ENCODE measurements at regions not wholly inside any gene's neighbourhood (a gene's known extent, or its start where the extent isn't known, plus 50 kb on each side); places are given as distances from the start of the nearest gene placed in this dataset.

- H3K4me3 ChIP-seq (ENCODE audit: low read depth in 1 of 2, low read length in 2 of 2) = no peak overlapping the region
- no peaks in the 10 kb centered on the region for H3K9me3 ChIP-seq (ENCODE audit: control insufficient read depth in 1 of 2, low read length in 2 of 2)
- no peak overlapping the region for H3K27ac ChIP-seq (ENCODE audit: low read depth, low read length)
- no peaks in the 10 kb centered on the region for H3K36me3 ChIP-seq (ENCODE audit: control insufficient read depth in 1 of 2, insufficient read depth in 2 of 2, low read length in 2 of 2)
- no peaks in the 10 kb centered on the region for H3K27me3 ChIP-seq (ENCODE audit: control insufficient read depth in 1 of 2, insufficient read depth in 2 of 2, low read length in 2 of 2)
- H3K9ac ChIP-seq (ENCODE audit: low read depth in 1 of 2, low read length in 2 of 2) = no peak overlapping the region
- H3K4me1 ChIP-seq (ENCODE audit: control insufficient read depth in 1 of 2, insufficient read depth in 2 of 2, low read length in 2 of 2) = no peaks in the 10 kb centered on the region
These were observed 361.8 kb downstream of the ZNF536 start for GRCh38 chr19:30733826-30734550.

- Histone ChIP-seq H3K36me3 (ENCODE audit: control insufficient read depth in 1 of 2, insufficient read depth in 2 of 2, low read length in 2 of 2) (no peaks in the 10 kb centered on the region), H3K27ac (ENCODE audit: low read depth, low read length) (no peak overlapping the region), H3K9ac (ENCODE audit: low read depth in 1 of 2, low read length in 2 of 2) (no peak overlapping the region), H3K4me3 (ENCODE audit: low read depth in 1 of 2, low read length in 2 of 2) (no peak overlapping the region), H3K27me3 (ENCODE audit: control insufficient read depth in 1 of 2, insufficient read depth in 2 of 2, low read length in 2 of 2) (no peaks in the 10 kb centered on the region), H3K9me3 (ENCODE audit: control insufficient read depth in 1 of 2, low read length in 2 of 2) (no peaks in the 10 kb centered on the region), H3K4me1 (ENCODE audit: control insufficient read depth in 1 of 2, insufficient read depth in 2 of 2, low read length in 2 of 2) (no peaks in the 10 kb centered on the region)
These were observed 359.4 kb downstream of the ZNF536 start for GRCh38 chr19:30731591-30731990.

DNA sequence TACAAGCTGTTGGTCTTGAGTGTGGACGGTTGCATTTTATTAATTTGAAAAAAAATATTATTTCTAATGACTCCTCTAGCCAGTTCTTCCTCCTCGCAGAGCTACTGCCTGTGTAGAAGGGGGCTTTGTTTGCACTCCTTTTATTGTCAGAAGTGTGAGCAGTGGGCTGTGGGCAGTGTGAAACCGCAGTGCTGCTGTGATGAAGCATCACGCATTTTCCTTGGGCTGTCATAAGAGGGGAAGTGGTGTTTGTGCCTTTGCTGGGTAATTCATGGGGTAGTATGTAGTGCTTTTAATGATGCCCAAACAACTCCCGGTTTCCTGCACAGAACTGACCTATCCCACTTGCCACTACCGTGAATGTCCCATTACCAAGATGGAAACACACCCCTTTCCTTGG, 357.3 kb downstream of the ZNF536 start:
- no peaks in the 10 kb centered on the region for H3K27me3 ChIP-seq (ENCODE audit: control insufficient read depth in 1 of 2, insufficient read depth in 2 of 2, low read length in 2 of 2)
- no peaks in the 10 kb centered on the region for H3K4me1 ChIP-seq (ENCODE audit: control insufficient read depth in 1 of 2, insufficient read depth in 2 of 2, low read length in 2 of 2)
- no peak overlapping the region for H3K27ac ChIP-seq (ENCODE audit: low read depth, low read length)
- H3K36me3 ChIP-seq (ENCODE audit: control insufficient read depth in 1 of 2, insufficient read depth in 2 of 2, low read length in 2 of 2) = no peaks in the 10 kb centered on the region
- H3K9me3 ChIP-seq (ENCODE audit: control insufficient read depth in 1 of 2, low read length in 2 of 2) = no peaks in the 10 kb centered on the region
- H3K4me3 ChIP-seq (ENCODE audit: low read depth in 1 of 2, low read length in 2 of 2) = no peak overlapping the region
- H3K9ac ChIP-seq (ENCODE audit: low read depth in 1 of 2, low read length in 2 of 2) = no peak overlapping the region

- Histone ChIP-seq H3K4me1 (ENCODE audit: control insufficient read depth in 1 of 2, insufficient read depth in 2 of 2, low read length in 2 of 2) (peaks cover 0 to 13% of the 10 kb centered on the region in 2 donors), H3K4me3 (ENCODE audit: low read depth in 1 of 2, low read length in 2 of 2) (no peak overlapping the region), H3K9ac (ENCODE audit: low read depth in 1 of 2, low read length in 2 of 2) (no peak overlapping the region), H3K27ac (ENCODE audit: low read depth, low read length) (no peak overlapping the region), H3K27me3 (ENCODE audit: control insufficient read depth in 1 of 2, insufficient read depth in 2 of 2, low read length in 2 of 2) (no peaks in the 10 kb centered on the region), H3K36me3 (ENCODE audit: control insufficient read depth in 1 of 2, insufficient read depth in 2 of 2, low read length in 2 of 2) (no peaks in the 10 kb centered on the region), H3K9me3 (ENCODE audit: control insufficient read depth in 1 of 2, low read length in 2 of 2) (no peaks in the 10 kb centered on the region)
These were observed 350.6 kb downstream of the ZNF536 start for GRCh38 chr19:30722761-30723160.

DNA sequence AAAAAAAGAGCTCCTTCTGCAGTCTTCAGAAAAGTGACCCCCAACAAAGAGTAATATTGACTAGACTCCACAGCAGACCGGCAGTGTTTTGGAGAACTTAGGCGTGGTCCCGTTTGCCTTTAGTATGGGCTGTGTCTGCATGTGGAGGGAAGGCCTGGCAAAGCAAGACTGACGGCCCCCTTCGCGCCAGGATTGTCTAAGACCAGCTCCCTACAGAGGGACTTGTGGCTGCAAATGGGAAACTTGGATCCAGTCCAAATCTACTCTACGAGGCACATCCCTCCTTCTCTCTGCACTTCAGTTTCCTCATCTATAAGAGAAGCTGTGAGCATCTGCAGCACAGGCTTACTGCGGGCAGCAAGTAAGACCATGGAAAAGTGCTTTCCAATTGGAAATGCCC, 350.0 kb downstream of the ZNF536 start:
- Histone ChIP-seq H3K36me3 (ENCODE audit: control insufficient read depth in 1 of 2, insufficient read depth in 2 of 2, low read length in 2 of 2) (no peaks in the 10 kb centered on the region), H3K9me3 (ENCODE audit: control insufficient read depth in 1 of 2, low read length in 2 of 2) (no peaks in the 10 kb centered on the region), H3K9ac (ENCODE audit: low read depth in 1 of 2, low read length in 2 of 2) (no peak overlapping the region), H3K4me3 (ENCODE audit: low read depth in 1 of 2, low read length in 2 of 2) (no peak overlapping the region), H3K27me3 (ENCODE audit: control insufficient read depth in 1 of 2, insufficient read depth in 2 of 2, low read length in 2 of 2) (no peaks in the 10 kb centered on the region), H3K27ac (ENCODE audit: low read depth, low read length) (no peak overlapping the region), H3K4me1 (ENCODE audit: control insufficient read depth in 1 of 2, insufficient read depth in 2 of 2, low read length in 2 of 2) (peaks cover 0 to 13% of the 10 kb centered on the region in 2 donors)

- Histone ChIP-seq H3K27ac (ENCODE audit: low read depth, low read length) (no peak overlapping the region), H3K27me3 (ENCODE audit: control insufficient read depth in 1 of 2, insufficient read depth in 2 of 2, low read length in 2 of 2) (no peaks in the 10 kb centered on the region), H3K36me3 (ENCODE audit: control insufficient read depth in 1 of 2, insufficient read depth in 2 of 2, low read length in 2 of 2) (no peaks in the 10 kb centered on the region), H3K4me1 (ENCODE audit: control insufficient read depth in 1 of 2, insufficient read depth in 2 of 2, low read length in 2 of 2) (peaks cover 0 to 13% of the 10 kb centered on the region in 2 donors), H3K9ac (ENCODE audit: low read depth in 1 of 2, low read length in 2 of 2) (peak overlapping the region; percentile 18 to 43), H3K9me3 (ENCODE audit: control insufficient read depth in 1 of 2, low read length in 2 of 2) (no peaks in the 10 kb centered on the region), H3K4me3 (ENCODE audit: low read depth in 1 of 2, low read length in 2 of 2) (peak overlapping the region; percentile 73 to 79)
These were observed 347.8 kb downstream of the ZNF536 start for GRCh38 chr19:30719999-30720345.

DNA sequence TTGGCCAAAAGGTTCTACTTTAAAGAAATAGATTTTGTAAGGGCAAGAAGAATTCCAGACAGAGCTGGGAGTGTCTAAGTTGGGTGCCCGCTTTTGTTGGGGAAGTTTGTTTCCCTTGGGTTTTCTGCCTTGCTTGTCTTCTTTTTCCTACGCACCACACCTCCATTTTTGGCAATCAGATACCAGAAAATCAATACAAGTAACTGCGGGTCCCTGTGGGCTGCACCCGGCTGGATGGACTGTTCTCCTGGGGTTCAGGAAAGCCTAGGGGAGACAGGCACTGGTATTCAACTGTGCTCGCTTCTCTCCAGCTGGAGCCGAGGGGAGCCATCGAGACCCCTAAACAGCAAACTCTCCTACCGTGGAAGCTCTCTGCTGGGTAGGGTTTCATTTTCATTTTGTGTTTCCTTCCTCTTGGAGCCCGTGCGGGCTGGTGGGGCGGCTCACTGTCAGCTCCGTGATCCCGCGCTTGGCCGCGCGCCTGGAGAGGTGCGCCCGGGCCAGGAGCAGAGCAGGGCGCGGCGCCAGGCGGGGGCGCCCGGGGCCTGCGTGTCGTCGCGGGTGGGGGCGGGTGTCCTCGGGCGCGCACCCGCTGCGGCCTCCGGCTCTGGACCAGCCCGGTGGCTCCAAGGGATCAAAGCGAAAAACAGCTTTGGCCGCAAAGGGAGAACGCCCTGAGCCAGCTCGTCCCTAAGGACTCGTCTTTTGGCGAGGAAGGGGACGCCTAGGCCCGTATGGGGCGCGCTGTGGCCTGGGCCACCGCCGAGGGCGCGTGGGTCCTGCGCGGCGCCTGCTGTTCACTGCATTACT, 347.2 kb downstream of the ZNF536 start:
- H3K4me3 ChIP-seq (ENCODE audit: low read depth in 1 of 2, low read length in 2 of 2) = peak overlapping the region; percentile 73 to 79
- H3K9ac ChIP-seq (ENCODE audit: low read depth in 1 of 2, low read length in 2 of 2) = peak overlapping the region; percentile 18 to 66
- H3K27ac ChIP-seq (ENCODE audit: low read depth, low read length) = no peak overlapping the region
- H3K36me3 ChIP-seq (ENCODE audit: control insufficient read depth in 1 of 2, insufficient read depth in 2 of 2, low read length in 2 of 2) = no peaks in the 10 kb centered on the region
- no peaks in the 10 kb centered on the region for H3K27me3 ChIP-seq (ENCODE audit: control insufficient read depth in 1 of 2, insufficient read depth in 2 of 2, low read length in 2 of 2)
- peaks cover 0 to 13% of the 10 kb centered on the region in 2 donors for H3K4me1 ChIP-seq (ENCODE audit: control insufficient read depth in 1 of 2, insufficient read depth in 2 of 2, low read length in 2 of 2)
- no peaks in the 10 kb centered on the region for H3K9me3 ChIP-seq (ENCODE audit: control insufficient read depth in 1 of 2, low read length in 2 of 2)

DNA sequence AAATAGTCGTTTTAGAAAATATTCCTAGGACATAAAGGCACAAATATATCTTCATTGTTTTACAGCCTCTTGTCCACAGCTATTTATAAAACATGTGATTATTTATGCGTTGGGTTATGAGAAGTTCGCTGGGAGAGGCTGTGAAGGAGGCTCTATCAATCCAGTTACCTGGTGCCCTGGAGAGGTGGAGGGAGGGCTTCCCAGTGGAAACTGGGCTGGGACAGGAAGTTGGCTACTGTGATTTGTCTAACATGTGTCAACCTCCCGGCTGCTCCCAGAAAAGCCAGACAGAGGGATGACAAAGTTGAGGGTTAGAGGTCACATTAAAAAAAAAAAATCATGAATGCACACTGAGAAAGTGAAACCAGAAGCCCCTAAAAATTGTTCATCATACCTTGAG, 346.5 kb downstream of the ZNF536 start:
- no peaks in the 10 kb centered on the region for H3K9me3 ChIP-seq (ENCODE audit: control insufficient read depth in 1 of 2, low read length in 2 of 2)
- peaks cover 0 to 13% of the 10 kb centered on the region in 2 donors for H3K4me1 ChIP-seq (ENCODE audit: control insufficient read depth in 1 of 2, insufficient read depth in 2 of 2, low read length in 2 of 2)
- no peak overlapping the region for H3K27ac ChIP-seq (ENCODE audit: low read depth, low read length)
- no peaks in the 10 kb centered on the region for H3K36me3 ChIP-seq (ENCODE audit: control insufficient read depth in 1 of 2, insufficient read depth in 2 of 2, low read length in 2 of 2)
- peak overlapping the region; percentile 73 to 79 for H3K4me3 ChIP-seq (ENCODE audit: low read depth in 1 of 2, low read length in 2 of 2)
- H3K9ac ChIP-seq (ENCODE audit: low read depth in 1 of 2, low read length in 2 of 2) = peak overlapping the region in 1 of 2 donors; percentile 18
- H3K27me3 ChIP-seq (ENCODE audit: control insufficient read depth in 1 of 2, insufficient read depth in 2 of 2, low read length in 2 of 2) = no peaks in the 10 kb centered on the region

DNA sequence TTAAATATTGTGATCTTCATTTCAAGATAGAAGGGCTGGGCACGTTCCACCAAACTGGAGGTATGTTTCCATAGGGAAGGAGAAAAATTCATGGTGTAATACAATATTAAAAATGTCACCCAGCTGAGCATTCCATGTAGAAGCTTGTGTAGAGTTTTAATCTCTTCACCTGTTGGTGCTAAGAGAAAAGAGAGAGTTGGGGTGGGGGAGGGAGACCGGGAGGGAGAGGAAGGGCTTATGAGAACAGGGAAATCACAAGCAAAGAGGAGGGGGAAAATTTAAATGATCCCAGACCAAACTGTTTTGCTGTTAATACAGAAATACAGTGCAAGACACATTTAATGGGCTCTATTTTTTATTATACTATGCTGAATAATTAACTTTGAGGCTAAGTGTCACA, 345.8 kb downstream of the ZNF536 start:
- Histone ChIP-seq H3K27ac (ENCODE audit: low read depth, low read length) (no peak overlapping the region), H3K9ac (ENCODE audit: low read depth in 1 of 2, low read length in 2 of 2) (no peak overlapping the region), H3K36me3 (ENCODE audit: control insufficient read depth in 1 of 2, insufficient read depth in 2 of 2, low read length in 2 of 2) (no peaks in the 10 kb centered on the region), H3K4me1 (ENCODE audit: control insufficient read depth in 1 of 2, insufficient read depth in 2 of 2, low read length in 2 of 2) (peaks cover 0 to 13% of the 10 kb centered on the region in 2 donors), H3K9me3 (ENCODE audit: control insufficient read depth in 1 of 2, low read length in 2 of 2) (no peaks in the 10 kb centered on the region), H3K4me3 (ENCODE audit: low read depth in 1 of 2, low read length in 2 of 2) (no peak overlapping the region), H3K27me3 (ENCODE audit: control insufficient read depth in 1 of 2, insufficient read depth in 2 of 2, low read length in 2 of 2) (no peaks in the 10 kb centered on the region)

- Histone ChIP-seq H3K9me3 (ENCODE audit: control insufficient read depth in 1 of 2, low read length in 2 of 2) (no peaks in the 10 kb centered on the region), H3K9ac (ENCODE audit: low read depth in 1 of 2, low read length in 2 of 2) (no peak overlapping the region), H3K4me1 (ENCODE audit: control insufficient read depth in 1 of 2, insufficient read depth in 2 of 2, low read length in 2 of 2) (peaks cover 0 to 13% of the 10 kb centered on the region in 2 donors), H3K27me3 (ENCODE audit: control insufficient read depth in 1 of 2, insufficient read depth in 2 of 2, low read length in 2 of 2) (no peaks in the 10 kb centered on the region), H3K36me3 (ENCODE audit: control insufficient read depth in 1 of 2, insufficient read depth in 2 of 2, low read length in 2 of 2) (no peaks in the 10 kb centered on the region), H3K27ac (ENCODE audit: low read depth, low read length) (no peak overlapping the region), H3K4me3 (ENCODE audit: low read depth in 1 of 2, low read length in 2 of 2) (no peak overlapping the region)
These were observed 345.2 kb downstream of the ZNF536 start for GRCh38 chr19:30717381-30717780.
